GM23338 (cell line): ENCODE measurements at regions not wholly inside any gene's neighbourhood (a gene's known extent, or its start where the extent isn't known, plus 50 kb on each side); places are given as distances from the start of the nearest gene placed in this dataset.

Experiments used
- ATAC-seq: fragments of 200-7000 bp; cut with Tn5 transposase; 3 replicates; pipeline ENCODE4 v1.9.1; 2020
- DNase-seq: peaks from one replicate; pipeline ENCODE4 v3.0.0-alpha.2; 2015; ENCODE audit warnings: low spot score
- H2AFZ ChIP-seq: fragments of 200-600 bp; sonication (generic); 2 replicates; pipeline ENCODE4 v1.8.0; 2016; ENCODE audit warnings: antibody characterized with exemption, mild to moderate bottlenecking, moderate library complexity
- H3F3A ChIP-seq: fragments of 200-600 bp; sonication (generic); replicated peaks from 2 replicates; pipeline ENCODE4 v1.8.0; 2017; ENCODE audit warnings: antibody characterized with exemption, mixed run types, low read depth
- H3K27ac ChIP-seq: fragments of 200-600 bp; sonication (generic); 2 replicates; pipeline ENCODE4 v1.6.1; 2016; ENCODE audit warnings: low read depth
- H3K27me3 ChIP-seq: fragments of 200-600 bp; sonication (generic); 2 replicates; pipeline ENCODE4 v1.8.0; 2016; ENCODE audit warnings: mild to moderate bottlenecking, mixed run types, moderate library complexity; ENCODE audit not compliant: insufficient read depth
- H3K36me3 ChIP-seq: fragments of 200-600 bp; sonication (generic); 2 replicates; pipeline ENCODE4 v1.8.0; 2016; ENCODE audit warnings: mild to moderate bottlenecking; ENCODE audit not compliant: insufficient read depth
- H3K4me1 ChIP-seq: fragments of 200-600 bp; sonication (generic); 2 replicates; pipeline ENCODE4 v1.8.0; 2016; ENCODE audit warnings: mild to moderate bottlenecking, moderate library complexity; ENCODE audit not compliant: insufficient read depth
- H3K4me2 ChIP-seq: fragments of 200-600 bp; sonication (generic); 2 replicates; pipeline ENCODE4 v1.7.1; 2017; ENCODE audit warnings: mixed run types
- H3K4me3 ChIP-seq: fragments of 200-600 bp; sonication (generic); 2 replicates; pipeline ENCODE4 v1.6.1; 2016; ENCODE audit warnings: mixed run types
- H3K79me2 ChIP-seq: fragments of 200-600 bp; sonication (generic); replicated peaks from 2 replicates; pipeline ENCODE4 v1.8.0; 2017; ENCODE audit warnings: mild to moderate bottlenecking; ENCODE audit not compliant: insufficient read depth
- H3K9me2 ChIP-seq: fragments of 200-600 bp; sonication (generic); 2 replicates; pipeline ENCODE4 v1.8.0; 2017; ENCODE audit not compliant: insufficient read depth
- H4K20me1 ChIP-seq: fragments of 200-600 bp; sonication (generic); replicated peaks from 2 replicates; pipeline ENCODE4 v1.8.0; 2017; ENCODE audit warnings: mild to moderate bottlenecking; ENCODE audit not compliant: insufficient read depth
- H3K27ac Mint-ChIP-seq: 2 replicates; pipeline ENCODE4 v1.8.0; 2020; ENCODE audit warnings: inconsistent platforms, mild to moderate bottlenecking, moderate library complexity, mixed read lengths
- H3K27me3 Mint-ChIP-seq: 3 replicates; pipeline ENCODE4 v1.8.0; 2022; ENCODE audit warnings: low read depth, mild to moderate bottlenecking, moderate library complexity, mixed read lengths, inconsistent platforms; ENCODE audit not compliant: insufficient read depth, poor library complexity
- H3K36me3 Mint-ChIP-seq: 3 replicates; pipeline ENCODE4 v1.8.0; 2021; ENCODE audit warnings: low read depth, mild to moderate bottlenecking, inconsistent platforms, moderate library complexity, mixed read lengths
- H3K4me1 Mint-ChIP-seq: 3 replicates; pipeline ENCODE4 v1.8.0; 2020; ENCODE audit warnings: mild to moderate bottlenecking, inconsistent platforms, mixed read lengths
- H3K4me3 Mint-ChIP-seq: 3 replicates; pipeline ENCODE4 v1.8.0; 2021; ENCODE audit warnings: moderate library complexity, mild to moderate bottlenecking, inconsistent platforms, mixed read lengths
- H3K9me3 Mint-ChIP-seq: 3 replicates; pipeline ENCODE4 v1.8.0; 2020; ENCODE audit warnings: moderate library complexity, mild to moderate bottlenecking, inconsistent platforms, mixed read lengths
- CREB1 ChIP-seq: fragments of 250-450 bp; sonication (Bioruptor Pico); IDR thresholded peaks from 2 replicates; pipeline ENCODE4 v1.5.0; 2020; ENCODE audit warnings: low read depth, mild to moderate bottlenecking, moderate library complexity
- ETS1 ChIP-seq: IDR thresholded peaks from 2 replicates; pipeline ENCODE4 v1.6.1; 2016; ENCODE audit warnings: antibody characterized with exemption
- EZH2 ChIP-seq: fragments of 200-600 bp; sonication (generic); IDR thresholded peaks from one replicate; pipeline ENCODE4 v1.8.0; 2017; ENCODE audit warnings: antibody characterized with exemption, mild to moderate bottlenecking, low read depth; ENCODE audit not compliant: unreplicated experiment
- EZH2phosphoT487 ChIP-seq: fragments of 200-600 bp; sonication (generic); IDR thresholded peaks from one replicate; pipeline ENCODE4 v1.8.1; 2018; ENCODE audit warnings: antibody characterized with exemption; ENCODE audit not compliant: unreplicated experiment
- JUNB ChIP-seq: IDR thresholded peaks from one replicate; pipeline ENCODE4 v1.6.1; 2016; ENCODE audit warnings: antibody characterized with exemption; ENCODE audit not compliant: unreplicated experiment
- POLR2AphosphoS5 ChIP-seq: IDR thresholded peaks from 2 replicates; pipeline ENCODE4 v1.6.1; 2016; ENCODE audit warnings: antibody characterized with exemption, low read depth
- STAT1 ChIP-seq: IDR thresholded peaks from one replicate; pipeline ENCODE4 v1.6.1; 2016; ENCODE audit warnings: antibody characterized with exemption; ENCODE audit not compliant: unreplicated experiment
- ZNF114 ChIP-seq: fragments of 250-450 bp; sonication (Bioruptor Pico); IDR thresholded peaks from 2 replicates; pipeline ENCODE4 v1.5.0; 2020; ENCODE audit warnings: mild to moderate bottlenecking, moderate library complexity
- ZNF331 ChIP-seq: fragments of 250-450 bp; sonication (Bioruptor Pico); IDR thresholded peaks from 2 replicates; pipeline ENCODE4 v1.5.0; 2020; ENCODE audit warnings: low read depth, mild to moderate bottlenecking, moderate library complexity
- ZNF462 ChIP-seq: fragments of 250-450 bp; sonication (Bioruptor Pico); IDR thresholded peaks from 2 replicates; pipeline ENCODE4 v1.5.0; 2020; ENCODE audit warnings: mild to moderate bottlenecking, moderate library complexity
- TF ChIP-seq, protein P1 (sequence below), 2 experiments: fragments of 200-600 bp in 1 of 2; sonication (generic) in 1 of 2; conservative IDR thresholded peaks; 2 replicates each; pipeline versions ENCODE4 v1.5.1 to v1.6.1; 2016 to 2017; ENCODE audit warnings: antibody characterized with exemption in 2 of 2, low read depth in 2 of 2, mild to moderate bottlenecking in 2 of 2, moderate library complexity in 1 of 2

GRCh38 chr11:81104051-81104450 is 1629.6 kb downstream of the FAM181B start:
- Mint-ChIP-seq H3K4me3 (no peak overlapping the region), H3K9me3 (no peaks in the 10 kb centered on the region), H3K4me1 (peaks cover 11% of the 10 kb centered on the region; the same call in 2 of the 3 replicates), H3K27me3 (no peaks in the 10 kb centered on the region), H3K27ac (no peak overlapping the region), H3K36me3 (no peaks in the 10 kb centered on the region)
- peaks cover 4% of the 10 kb centered on the region; the same call in 1 of the 2 replicates for H3K4me1 ChIP-seq
- H3F3A ChIP-seq: no peaks in the 10 kb centered on the region
- H2AFZ ChIP-seq: no peak overlapping the region
- no peaks in the 10 kb centered on the region for H3K9me2 ChIP-seq
- no peaks in the 10 kb centered on the region for H3K27me3 ChIP-seq
- H3K27ac ChIP-seq: no peak overlapping the region
- TF ChIP-seq, protein P1, sequence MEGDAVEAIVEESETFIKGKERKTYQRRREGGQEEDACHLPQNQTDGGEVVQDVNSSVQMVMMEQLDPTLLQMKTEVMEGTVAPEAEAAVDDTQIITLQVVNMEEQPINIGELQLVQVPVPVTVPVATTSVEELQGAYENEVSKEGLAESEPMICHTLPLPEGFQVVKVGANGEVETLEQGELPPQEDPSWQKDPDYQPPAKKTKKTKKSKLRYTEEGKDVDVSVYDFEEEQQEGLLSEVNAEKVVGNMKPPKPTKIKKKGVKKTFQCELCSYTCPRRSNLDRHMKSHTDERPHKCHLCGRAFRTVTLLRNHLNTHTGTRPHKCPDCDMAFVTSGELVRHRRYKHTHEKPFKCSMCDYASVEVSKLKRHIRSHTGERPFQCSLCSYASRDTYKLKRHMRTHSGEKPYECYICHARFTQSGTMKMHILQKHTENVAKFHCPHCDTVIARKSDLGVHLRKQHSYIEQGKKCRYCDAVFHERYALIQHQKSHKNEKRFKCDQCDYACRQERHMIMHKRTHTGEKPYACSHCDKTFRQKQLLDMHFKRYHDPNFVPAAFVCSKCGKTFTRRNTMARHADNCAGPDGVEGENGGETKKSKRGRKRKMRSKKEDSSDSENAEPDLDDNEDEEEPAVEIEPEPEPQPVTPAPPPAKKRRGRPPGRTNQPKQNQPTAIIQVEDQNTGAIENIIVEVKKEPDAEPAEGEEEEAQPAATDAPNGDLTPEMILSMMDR (conservative IDR thresholded peaks at IDR 0.05; ENCODE audit: low read depth in 2 of 2): peak in 1 of 2 experiments; percentile 19; a peak in 1 of 4 replicates
- TF ChIP-seq POLR2AphosphoS5: no peak
- ATAC-seq (no peak), DNase-seq (peak; percentile 7)
- H4K20me1 ChIP-seq: no peaks in the 10 kb centered on the region
- H3K79me2 ChIP-seq: no peaks in the 10 kb centered on the region
- no peaks in the 10 kb centered on the region for H3K36me3 ChIP-seq
- H3K4me3 ChIP-seq: no peak overlapping the region
- no peak overlapping the region for H3K4me2 ChIP-seq

- Mint-ChIP-seq H3K27me3 (no peaks in the 10 kb centered on the region), H3K36me3 (no peaks in the 10 kb centered on the region), H3K4me1 (no peaks in the 10 kb centered on the region), H3K4me3 (no peak overlapping the region), H3K9me3 (no peaks in the 10 kb centered on the region; the same call in 2 of the 3 replicates), H3K27ac (no peak overlapping the region)
- no peak overlapping the region for H3K27ac ChIP-seq
- ATAC-seq (no peak), DNase-seq (no peak)
- no peaks in the 10 kb centered on the region; the same call in 1 of the 2 replicates for H3K9me2 ChIP-seq
- H3K4me2 ChIP-seq: no peak overlapping the region
- H3K4me1 ChIP-seq: no peaks in the 10 kb centered on the region
- no peaks in the 10 kb centered on the region for H3K36me3 ChIP-seq
- H3K79me2 ChIP-seq: no peaks in the 10 kb centered on the region
- no peak overlapping the region for H3K4me3 ChIP-seq
- H3K27me3 ChIP-seq: no peaks in the 10 kb centered on the region
- H3F3A ChIP-seq: no peaks in the 10 kb centered on the region
- no peaks in the 10 kb centered on the region for H4K20me1 ChIP-seq
- H2AFZ ChIP-seq: no peak overlapping the region
- no peak for TF ChIP-seq STAT1
- no peak for TF ChIP-seq CREB1 (CRISPR knock-in tag)
- no peak for TF ChIP-seq EZH2phosphoT487
- no peak for TF ChIP-seq JUNB
- TF ChIP-seq ZNF462: no peak
- TF ChIP-seq ZNF114 (CRISPR knock-in tag): no peak
- no peak for TF ChIP-seq EZH2
- TF ChIP-seq, protein P1 (conservative IDR thresholded peaks at IDR 0.05; ENCODE audit: low read depth in 2 of 2): no peak
- TF ChIP-seq POLR2AphosphoS5: no peak
- no peak for TF ChIP-seq ETS1
- no peak for TF ChIP-seq ZNF331 (CRISPR knock-in tag)
Measured at GRCh38 chr11:81098471-81098870, 1635.2 kb downstream of the FAM181B start.
